SIG-M5 (cell line): ENCODE measurements at regions not wholly inside any gene's neighbourhood (a gene's known extent, or its start where the extent isn't known, plus 50 kb on each side); places are given as distances from the start of the nearest gene placed in this dataset.

ENCODE experiments used
- DNase-seq: peaks from one replicate; lab custom pipeline; 2025; lab: John Stamatoyannopoulos, UW

DNA sequence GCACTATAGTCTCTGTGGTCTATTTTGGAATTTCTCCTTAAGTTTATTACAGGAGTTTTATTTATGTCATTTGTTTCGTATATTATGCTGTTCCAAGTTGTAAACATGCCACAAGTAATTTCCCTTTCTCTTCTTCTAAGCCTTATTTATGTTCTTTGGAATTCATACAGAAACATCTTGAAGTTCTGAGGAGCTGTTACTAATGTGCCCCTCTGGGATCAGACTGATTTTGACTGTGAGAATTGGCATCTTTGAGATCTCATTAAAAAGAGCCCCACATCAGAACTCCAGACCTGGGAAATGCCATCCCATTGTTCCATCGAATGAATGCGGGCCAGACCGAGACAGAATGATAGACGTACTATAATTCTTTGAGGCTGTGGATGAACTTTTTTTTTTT is 138.8 kb upstream of the CD180 start:
- DNase-seq = no peak

GRCh38 chr5:67334373-67334772 is 137.8 kb upstream of the CD180 start:
- no peak for DNase-seq

DNA sequence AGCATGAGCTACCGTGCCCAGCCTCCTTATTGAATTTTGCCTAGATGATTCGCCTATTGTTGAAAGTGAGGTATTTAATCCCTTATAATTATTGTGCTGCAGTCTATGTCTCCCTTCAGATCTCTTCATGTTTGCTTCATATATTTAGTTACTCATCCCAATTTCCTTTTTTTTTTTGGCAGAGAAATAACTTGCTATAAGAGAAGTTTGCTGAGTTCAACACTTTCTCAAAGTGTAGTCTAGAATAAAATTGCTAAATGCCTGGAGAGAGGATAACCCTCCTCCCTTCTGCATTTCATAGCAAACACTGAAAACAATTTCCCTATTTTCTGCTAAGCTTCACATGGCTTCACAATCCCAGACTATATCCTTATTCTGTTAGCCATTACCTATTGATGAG is 136.6 kb upstream of the CD180 start:
- DNase-seq = no peak

DNA sequence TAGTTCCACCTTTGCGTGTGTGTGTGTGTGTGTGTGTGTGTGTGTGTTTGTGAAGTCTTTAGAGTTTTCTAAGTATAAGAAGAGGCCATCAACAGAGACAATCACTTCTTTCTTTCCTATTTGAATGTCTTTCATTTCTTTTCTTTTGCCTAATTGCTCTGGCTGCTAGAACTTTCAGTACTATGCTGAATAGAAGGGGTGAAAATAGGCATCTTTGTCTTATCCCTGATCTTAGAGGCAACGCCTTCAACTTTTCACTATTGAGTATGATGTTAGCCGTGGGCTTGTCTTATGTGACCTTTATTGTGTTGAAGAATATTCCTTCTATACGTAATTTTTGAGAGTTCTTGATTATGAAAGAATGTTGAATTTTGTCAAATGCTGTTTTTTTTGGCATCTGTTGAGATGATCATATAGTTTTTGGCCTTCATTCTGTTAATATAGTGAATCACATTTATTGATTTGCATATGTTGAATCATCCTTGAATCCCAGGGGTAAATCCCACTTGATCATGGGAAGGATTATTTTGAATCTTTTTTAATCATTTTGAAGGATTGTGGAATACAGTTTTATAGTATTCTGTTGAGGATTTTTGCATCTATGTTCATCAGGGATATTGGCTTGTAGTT is 134.8 kb upstream of the CD180 start:
- DNase-seq = no peak

GRCh38 chr5:67319935-67320725 is 123.5 kb upstream of the CD180 start:
- DNase-seq = no peak

DNA sequence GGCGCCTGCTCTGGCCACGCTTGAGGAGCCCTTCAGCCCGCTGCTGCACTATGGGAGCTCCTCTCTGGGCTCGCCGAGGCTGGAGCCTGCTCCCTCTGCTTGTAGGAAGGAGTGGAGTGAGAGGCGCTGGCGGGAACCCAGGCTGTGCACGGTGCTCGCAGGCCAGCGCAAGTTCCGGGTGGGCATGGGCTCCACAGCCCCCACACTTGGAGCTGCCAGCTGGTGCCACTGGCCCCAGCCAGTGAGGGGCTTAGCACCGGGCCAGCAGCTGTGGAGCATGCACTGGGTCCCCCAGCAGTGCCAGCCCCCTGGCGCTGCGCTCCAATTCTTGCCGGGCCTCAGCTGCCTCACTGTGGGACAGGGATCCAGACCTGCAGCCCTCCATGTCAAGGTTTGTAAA is 122.1 kb upstream of the CD180 start:
- DNase-seq = no peak

DNA sequence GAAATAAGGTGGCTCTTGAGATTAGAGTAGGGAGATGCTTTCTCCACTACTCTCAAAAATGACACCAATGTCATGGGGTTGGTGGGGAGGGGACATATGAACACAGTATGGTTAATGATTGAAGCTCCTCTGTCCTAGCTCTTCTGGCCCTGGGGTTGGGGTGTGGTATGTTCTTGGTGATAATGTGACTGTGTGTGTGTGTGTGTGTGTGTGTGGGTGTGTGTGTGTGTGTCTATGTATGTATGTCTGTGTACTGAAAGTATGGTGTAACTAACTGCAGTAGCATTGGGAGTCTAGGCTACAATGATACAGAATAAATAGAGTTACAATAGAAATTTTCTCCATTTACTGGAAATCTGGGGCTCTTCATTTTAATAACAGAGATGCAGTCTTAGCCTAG is 121.0 kb upstream of the CD180 start:
- DNase-seq = no peak

DNA sequence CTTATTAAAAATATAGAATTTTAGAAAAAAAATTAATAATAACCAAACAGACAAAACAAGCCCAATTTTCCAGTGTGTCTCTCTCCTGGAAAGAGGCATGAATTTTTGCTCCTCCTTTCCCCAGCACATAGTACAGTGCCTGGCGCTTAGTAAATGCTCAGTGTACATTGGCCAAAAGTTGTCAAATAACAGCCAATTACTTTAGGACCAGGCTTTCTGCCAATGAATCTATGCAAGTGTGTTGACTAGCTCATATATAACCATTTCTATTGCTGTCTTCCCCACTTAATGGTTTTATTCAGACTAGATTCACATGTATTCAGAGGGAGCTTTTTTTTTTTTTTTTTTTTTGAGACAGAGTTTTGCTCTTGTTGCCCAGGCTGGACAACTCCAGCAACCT is 120.1 kb upstream of the CD180 start:
- no peak for DNase-seq

GRCh38 chr5:67315082-67315989 is 118.7 kb upstream of the CD180 start:
- no peak for DNase-seq

GRCh38 chr5:67311701-67312100 is 115.1 kb upstream of the CD180 start:
- no peak for DNase-seq

DNA sequence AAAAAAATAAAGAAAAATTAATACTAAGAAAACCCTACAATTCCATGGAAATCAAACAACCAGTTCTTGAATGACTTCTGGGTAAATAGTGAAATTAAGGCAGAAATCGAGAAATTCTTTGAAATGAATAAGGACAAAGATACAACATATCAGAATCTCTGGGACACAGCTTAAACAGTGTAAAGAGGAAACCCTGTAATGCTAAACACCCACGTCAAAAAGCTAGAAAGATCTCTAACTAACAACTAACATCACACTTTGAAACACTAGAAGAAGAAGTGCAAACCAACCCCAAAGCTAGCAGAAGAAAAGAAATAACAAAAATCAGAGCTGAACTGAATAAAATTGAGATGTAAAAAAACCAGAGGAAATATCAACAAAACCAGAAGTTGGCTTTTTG is 114.6 kb upstream of the CD180 start:
- DNase-seq = no peak

DNA sequence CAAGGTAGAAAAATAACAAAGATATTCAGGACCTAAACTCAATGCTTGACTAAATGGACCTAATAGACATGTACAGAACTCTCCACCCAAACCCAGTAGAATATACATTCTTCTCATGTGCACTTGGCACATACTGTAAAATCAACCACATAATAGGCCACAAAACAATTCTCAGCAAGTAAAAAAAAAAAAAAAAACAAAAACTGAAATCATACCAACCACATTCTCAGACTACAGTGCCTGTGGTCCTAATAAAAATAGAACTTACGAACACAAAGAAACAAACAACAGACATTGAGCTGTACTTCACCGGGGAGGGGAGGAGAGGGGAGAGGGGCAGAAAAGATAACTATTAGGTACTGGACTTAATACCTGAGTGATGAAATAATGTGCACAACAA is 114.1 kb upstream of the CD180 start:
- no peak for DNase-seq

DNA sequence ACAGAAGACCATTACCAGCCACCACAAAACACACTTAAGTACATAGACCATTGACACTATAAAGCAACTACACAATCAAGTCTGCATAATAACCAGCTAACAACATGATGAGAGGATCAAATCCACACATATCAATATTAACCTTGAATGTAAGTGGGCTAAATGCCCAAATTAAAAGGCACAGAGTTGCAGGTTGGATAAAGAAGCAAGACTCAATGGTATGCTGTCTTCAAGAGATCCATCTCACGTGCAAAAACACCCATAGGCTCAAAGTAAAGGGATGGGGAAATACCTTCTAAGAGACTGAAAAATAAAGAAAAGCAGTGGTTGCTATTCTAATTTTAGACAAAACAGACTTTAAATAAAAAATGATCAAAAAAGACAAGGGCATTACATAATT is 113.6 kb upstream of the CD180 start:
- no peak for DNase-seq

- DNase-seq = no peak
Measured at GRCh38 chr5:67308988-67309688, 112.5 kb upstream of the CD180 start.

GRCh38 chr5:67306965-67307607 is 110.5 kb upstream of the CD180 start:
- no peak for DNase-seq

DNA sequence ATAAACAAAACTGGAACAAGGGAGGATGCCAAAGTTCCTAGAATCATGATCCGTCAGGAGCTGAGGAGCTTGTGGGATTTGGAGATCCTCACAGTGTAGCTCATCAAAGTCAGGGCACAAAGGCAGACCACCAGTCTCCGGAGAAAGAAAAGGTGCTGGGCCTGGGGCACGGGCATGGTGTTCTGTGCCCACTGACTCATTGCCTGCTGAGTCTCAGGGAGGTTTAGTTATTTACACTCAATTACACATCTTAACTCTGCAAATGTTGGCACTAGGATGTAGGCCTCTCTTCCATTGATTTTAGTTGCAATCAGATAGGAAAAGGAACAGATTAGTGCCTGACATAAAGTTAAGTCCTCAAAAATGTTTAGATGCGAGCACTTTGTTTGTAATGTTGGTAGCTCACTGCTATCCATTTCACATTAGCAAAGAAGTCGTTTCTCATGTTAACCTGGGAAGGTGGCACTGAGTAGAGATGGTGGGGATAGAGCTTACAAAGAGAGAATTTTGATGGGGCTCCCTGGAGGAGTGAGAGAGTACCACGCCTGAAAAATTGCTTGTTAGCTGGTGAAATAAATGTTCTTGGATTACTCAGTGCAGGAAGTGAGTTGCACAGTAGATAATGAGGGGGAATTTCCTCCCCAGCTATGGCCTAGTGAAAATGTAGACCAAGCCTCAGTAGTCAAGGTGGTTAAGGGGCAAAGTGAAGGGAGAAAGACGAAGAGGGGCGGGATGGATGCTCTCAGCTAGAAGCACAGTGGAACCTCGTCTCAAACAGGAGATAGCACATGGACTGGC is 109.5 kb upstream of the CD180 start:
- DNase-seq = no peak

DNA sequence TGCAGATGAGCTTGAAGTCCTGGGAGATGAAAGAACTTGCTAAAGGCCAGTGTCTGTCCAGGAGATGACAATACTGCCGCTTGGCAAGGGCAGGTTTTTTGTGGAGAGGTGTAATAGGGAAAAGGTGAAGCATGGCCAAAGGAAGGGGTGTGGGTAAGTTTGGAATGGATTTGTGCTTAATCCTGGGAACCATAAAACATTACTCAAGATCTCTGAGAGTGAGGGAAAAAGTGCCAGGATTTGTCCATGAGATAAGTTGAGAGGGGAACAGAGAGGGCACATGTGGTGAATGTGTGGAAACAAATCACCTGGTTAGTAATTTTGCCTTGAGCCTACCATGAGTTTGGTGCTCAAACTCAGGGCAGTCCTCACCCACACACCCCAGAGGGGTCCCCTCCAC is 108.8 kb upstream of the CD180 start:
- DNase-seq = no peak

- DNase-seq = no peak
Measured at GRCh38 chr5:67303356-67303755, 106.8 kb upstream of the CD180 start.

GRCh38 chr5:67301285-67301903 is 104.8 kb upstream of the CD180 start:
- no peak for DNase-seq

- no peak for DNase-seq
Measured at GRCh38 chr5:67300326-67300725, 103.7 kb upstream of the CD180 start.
